Mesenchymal stem cell (in vitro differentiated cells and primary cell): ENCODE measurements at regions not wholly inside any gene's neighbourhood (a gene's known extent, or its start where the extent isn't known, plus 50 kb on each side); places are given as distances from the start of the nearest gene placed in this dataset.

Experiments used
- DNase-seq: peaks from one replicate; pipeline ENCODE4 v3.0.0-alpha.2; 2013
- H2AFZ ChIP-seq: one replicate; pipeline ENCODE4 v1.6.1; 2013; ENCODE audit warnings: low read depth, mild to moderate bottlenecking, control low read depth, inconsistent platforms, low read length, moderate library complexity
- H2AK5ac ChIP-seq: 2 replicates; pipeline ENCODE4 v1.6.1; 2013; ENCODE audit warnings: low read length, moderate library complexity, mild to moderate bottlenecking, inconsistent platforms; ENCODE audit not compliant: severe bottlenecking
- H2BK120ac ChIP-seq: one replicate; pipeline ENCODE4 v1.6.1; 2013; ENCODE audit warnings: low read depth, mild to moderate bottlenecking, inconsistent platforms, low read length, moderate library complexity
- H2BK12ac ChIP-seq, 2 experiments: one replicate each; pipeline ENCODE4 v1.6.1; 2013; ENCODE audit warnings: inconsistent platforms in 2 of 2, low read length in 2 of 2, mild to moderate bottlenecking in 2 of 2, moderate library complexity in 2 of 2, control low read depth in 1 of 2
- H2BK15ac ChIP-seq: one replicate; pipeline ENCODE4 v1.6.1; 2013; ENCODE audit warnings: mild to moderate bottlenecking, low read depth, inconsistent platforms; ENCODE audit not compliant: poor library complexity, severe bottlenecking
- H2BK5ac ChIP-seq: 2 replicates; pipeline ENCODE4 v1.6.1; 2013; ENCODE audit warnings: low read depth, mild to moderate bottlenecking, low read length, control low read depth, inconsistent platforms; ENCODE audit not compliant: poor library complexity, severe bottlenecking
- H3K14ac ChIP-seq, 2 experiments: one replicate each; pipeline ENCODE4 v1.6.1; 2013; ENCODE audit warnings: inconsistent platforms in 2 of 2, low read length in 2 of 2, control low read depth in 1 of 2, mild to moderate bottlenecking in 1 of 2, moderate library complexity in 1 of 2
- H3K18ac ChIP-seq, 2 experiments: one replicate each; pipeline ENCODE4 v1.6.1; 2013; ENCODE audit warnings: inconsistent platforms in 2 of 2, low read length in 2 of 2, control low read depth in 1 of 2, low read depth in 1 of 2, mild to moderate bottlenecking in 1 of 2
- H3K23ac ChIP-seq, 2 experiments: one replicate each; pipeline ENCODE4 v1.6.1; 2013; ENCODE audit warnings: inconsistent platforms in 2 of 2, low read length in 2 of 2, mild to moderate bottlenecking in 2 of 2, moderate library complexity in 2 of 2, control low read depth in 1 of 2
- H3K27ac ChIP-seq: 2 replicates; pipeline ENCODE4 v1.5.1; 2013; ENCODE audit warnings: mild to moderate bottlenecking, moderate library complexity, low read length, control low read depth, inconsistent platforms; ENCODE audit not compliant: poor library complexity, severe bottlenecking
- H3K27me3 ChIP-seq, 2 experiments: 2 replicates each; pipeline versions ENCODE4 v1.6.1 to v1.7.0; 2013; ENCODE audit warnings: low read length in 2 of 2, mild to moderate bottlenecking in 2 of 2, moderate library complexity in 2 of 2, control low read depth in 1 of 2, inconsistent platforms in 1 of 2; ENCODE audit not compliant: control insufficient read depth in 1 of 2, insufficient read depth in 1 of 2
- H3K36me3 ChIP-seq, 2 experiments: 2 replicates each; pipeline versions ENCODE4 v1.6.1 to v1.7.0; 2013; ENCODE audit warnings: low read length in 2 of 2, control low read depth in 1 of 2, inconsistent platforms in 1 of 2, low read depth in 1 of 2, mild to moderate bottlenecking in 1 of 2; ENCODE audit not compliant: insufficient read depth in 2 of 2, control insufficient read depth in 1 of 2
- H3K4ac ChIP-seq, 2 experiments: one replicate each; pipeline ENCODE4 v1.6.1; 2013; ENCODE audit warnings: inconsistent platforms in 2 of 2, low read length in 2 of 2, mild to moderate bottlenecking in 2 of 2, moderate library complexity in 2 of 2, control low read depth in 1 of 2, low read depth in 1 of 2
- H3K4me1 ChIP-seq: 2 replicates; pipeline ENCODE4 v1.6.1; 2013; ENCODE audit warnings: low read depth, low read length, control low read depth; ENCODE audit not compliant: control insufficient read depth, insufficient read depth
- H3K4me2 ChIP-seq: 2 replicates; pipeline ENCODE4 v1.6.1; 2013; ENCODE audit warnings: low read length, mild to moderate bottlenecking, inconsistent platforms; ENCODE audit not compliant: poor library complexity, severe bottlenecking
- H3K4me3 ChIP-seq, 2 experiments: 2 replicates each; pipeline versions ENCODE4 v1.5.1 to v1.7.0; 2013; ENCODE audit warnings: low read length in 2 of 2, mild to moderate bottlenecking in 2 of 2, control low read depth in 1 of 2, low read depth in 1 of 2; ENCODE audit not compliant: insufficient read depth in 1 of 2
- H3K79me1 ChIP-seq: replicated peaks from 2 replicates; pipeline ENCODE4 v1.6.1; 2013; ENCODE audit warnings: mild to moderate bottlenecking, control low read depth, low read length, inconsistent platforms; ENCODE audit not compliant: poor library complexity, severe bottlenecking
- H3K9ac ChIP-seq: 2 replicates; pipeline ENCODE4 v1.7.0; 2013; ENCODE audit warnings: mild to moderate bottlenecking, low read length, moderate library complexity
- H3K9me3 ChIP-seq: 2 replicates; pipeline ENCODE4 v1.7.0; 2013; ENCODE audit warnings: mild to moderate bottlenecking, low read length; ENCODE audit not compliant: control insufficient read depth
- H4K8ac ChIP-seq: one replicate; pipeline ENCODE4 v1.6.1; 2013; ENCODE audit warnings: inconsistent platforms, mild to moderate bottlenecking, low read length, moderate library complexity
- H4K91ac ChIP-seq: one replicate; pipeline ENCODE4 v1.6.1; 2013; ENCODE audit warnings: mild to moderate bottlenecking, low read length, inconsistent platforms
- WGBS: methylation state at CpG from one replicate; pipeline ENCODE4 v1.1.7; 2013; ENCODE audit warnings: mixed read lengths; 5-methylcytosine and 5-hydroxymethylcytosine counted together

GRCh38 chr3:105013657-105014056, 353.1 kb upstream of the ALCAM start:
- no peak overlapping the region for H3K18ac ChIP-seq
- H3K4me1 ChIP-seq, result no peaks in the 10 kb centered on the region
- no peaks in the 10 kb centered on the region for H3K27me3 ChIP-seq
- H2BK120ac ChIP-seq, result no peak overlapping the region
- no peak overlapping the region for H3K14ac ChIP-seq
- no peak overlapping the region for H3K4me2 ChIP-seq
- H3K9me3 ChIP-seq, result no peaks in the 10 kb centered on the region
- H3K9ac ChIP-seq, result no peak overlapping the region
- no peak overlapping the region for H2BK5ac ChIP-seq
- no peak for DNase-seq
- H3K23ac ChIP-seq, result no peak overlapping the region
- H3K79me1 ChIP-seq, result no peaks in the 10 kb centered on the region
- H4K91ac ChIP-seq, result no peak overlapping the region
- no peak overlapping the region for H4K8ac ChIP-seq
- no peak overlapping the region for H3K4ac ChIP-seq
- no peak overlapping the region for H2AFZ ChIP-seq
- 77% methylated on average over 1 of the region's 2 CpGs for WGBS
- H2AK5ac ChIP-seq, result no peak overlapping the region
- no peaks in the 10 kb centered on the region for H3K36me3 ChIP-seq
- no peak overlapping the region for H3K4me3 ChIP-seq
- H3K27ac ChIP-seq, result no peak overlapping the region
- H2BK15ac ChIP-seq, result no peak overlapping the region
- H2BK12ac ChIP-seq, result no peak overlapping the region

GRCh38 chr3:105014631-105015030, 352.1 kb upstream of the ALCAM start:
- WGBS, result 67% methylated on average over 1 of the region's 1 CpG
- no peak overlapping the region for H3K9ac ChIP-seq

GRCh38 chr3:105022813-105023212, 343.9 kb upstream of the ALCAM start:
- Histone ChIP-seq H3K4me3 (no peak overlapping the region), H2BK12ac (no peak overlapping the region), H3K9ac (no peak overlapping the region), H3K4me1 (no peaks in the 10 kb centered on the region), H2BK120ac (no peak overlapping the region), H3K4ac (no peak overlapping the region), H4K91ac (no peak overlapping the region), H3K27ac (no peak overlapping the region), H3K79me1 (no peaks in the 10 kb centered on the region), H3K4me2 (no peak overlapping the region), H4K8ac (no peak overlapping the region), H2AFZ (no peak overlapping the region), H3K14ac (no peak overlapping the region), H3K36me3 (no peaks in the 10 kb centered on the region), H3K23ac (no peak overlapping the region), H3K18ac (no peak overlapping the region), H2AK5ac (no peak overlapping the region), H2BK5ac (no peak overlapping the region), H2BK15ac (no peak overlapping the region), H3K9me3 (peaks cover 4% of the 10 kb centered on the region), H3K27me3 (no peaks in the 10 kb centered on the region)
- DNase-seq, result no peak
- 88% methylated on average over 2 of the region's 2 CpGs for WGBS

More at GRCh38 chr3:105014631-105015030, 352.1 kb upstream of the ALCAM start:
- Histone ChIP-seq H3K9me3 (no peaks in the 10 kb centered on the region), H4K91ac (no peak overlapping the region), H3K36me3 (no peaks in the 10 kb centered on the region), H3K27me3 (no peaks in the 10 kb centered on the region), H3K4me2 (no peak overlapping the region), H3K4ac (no peak overlapping the region), H2BK15ac (no peak overlapping the region), H3K18ac (no peak overlapping the region), H3K4me1 (no peaks in the 10 kb centered on the region), H2AK5ac (no peak overlapping the region), H4K8ac (no peak overlapping the region), H3K27ac (no peak overlapping the region), H3K79me1 (no peaks in the 10 kb centered on the region), H2BK120ac (no peak overlapping the region), H2AFZ (no peak overlapping the region), H3K23ac (no peak overlapping the region), H2BK12ac (no peak overlapping the region), H2BK5ac (no peak overlapping the region), H3K14ac (no peak overlapping the region), H3K4me3 (no peak overlapping the region)
- DNase-seq, result peak; percentile 3

- no peaks in the 10 kb centered on the region for H3K9me3 ChIP-seq
- H2AFZ ChIP-seq, result no peak overlapping the region
- no peak overlapping the region for H4K91ac ChIP-seq
- H3K27ac ChIP-seq, result no peak overlapping the region
- H3K79me1 ChIP-seq, result no peaks in the 10 kb centered on the region
- H3K27me3 ChIP-seq, result no peaks in the 10 kb centered on the region
- H4K8ac ChIP-seq, result no peak overlapping the region
- H3K23ac ChIP-seq, result no peak overlapping the region
- 57% methylated on average over 1 of the region's 1 CpG for WGBS
- no peaks in the 10 kb centered on the region for H3K4me1 ChIP-seq
- no peak overlapping the region for H3K4ac ChIP-seq
- no peaks in the 10 kb centered on the region for H3K36me3 ChIP-seq
- H3K4me2 ChIP-seq, result no peak overlapping the region
- H3K18ac ChIP-seq, result no peak overlapping the region
- no peak overlapping the region for H3K9ac ChIP-seq
- no peak overlapping the region for H2BK12ac ChIP-seq
- no peak overlapping the region for H3K14ac ChIP-seq
- H2BK5ac ChIP-seq, result no peak overlapping the region
- H2BK15ac ChIP-seq, result no peak overlapping the region
- DNase-seq, result no peak
- no peak overlapping the region for H2BK120ac ChIP-seq
- no peak overlapping the region for H3K4me3 ChIP-seq
- no peak overlapping the region for H2AK5ac ChIP-seq
These were observed 336.5 kb upstream of the ALCAM start for GRCh38 chr3:105030211-105030610.
